Esophagus mucosa (tissue), 1 donor: ENCODE measurements at regions not wholly inside any gene's neighbourhood (a gene's known extent, or its start where the extent isn't known, plus 50 kb on each side); places are given as distances from the start of the nearest gene placed in this dataset.
"Not testable (repeated sequence)": the region's sequence is repeated elsewhere in the genome, so short reads cannot be mapped to it uniquely, and the experiment has no call there.

Experiments
- ATAC-seq: fragments of 200-7000 bp; cut with Tn5 transposase; one replicate; pipeline ENCODE4 v1.9.1; 2020
- donor health status: DM: yes; HTN: yes; CAD: no.

DNA sequence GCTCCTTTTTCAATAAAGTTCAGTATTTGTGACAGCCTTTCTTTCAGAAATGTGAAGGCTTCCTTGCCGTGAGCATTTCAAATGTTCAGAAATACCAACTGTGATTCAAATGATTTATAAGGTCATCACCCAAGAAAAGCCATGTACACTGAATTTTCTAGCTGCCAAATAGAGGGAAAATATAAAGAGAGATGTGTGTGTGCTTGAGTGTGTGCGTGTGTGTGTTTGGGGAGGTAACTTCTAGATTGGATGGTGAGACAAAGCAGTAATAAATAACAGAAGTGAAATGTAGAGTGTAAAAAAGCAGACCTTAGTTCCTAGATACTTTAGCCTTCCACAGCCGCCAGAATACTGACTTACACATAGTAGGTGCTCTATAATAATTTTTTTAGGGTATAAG, 577.4 kb downstream of the TBL1XR1 start:
- no peak for ATAC-seq

DNA sequence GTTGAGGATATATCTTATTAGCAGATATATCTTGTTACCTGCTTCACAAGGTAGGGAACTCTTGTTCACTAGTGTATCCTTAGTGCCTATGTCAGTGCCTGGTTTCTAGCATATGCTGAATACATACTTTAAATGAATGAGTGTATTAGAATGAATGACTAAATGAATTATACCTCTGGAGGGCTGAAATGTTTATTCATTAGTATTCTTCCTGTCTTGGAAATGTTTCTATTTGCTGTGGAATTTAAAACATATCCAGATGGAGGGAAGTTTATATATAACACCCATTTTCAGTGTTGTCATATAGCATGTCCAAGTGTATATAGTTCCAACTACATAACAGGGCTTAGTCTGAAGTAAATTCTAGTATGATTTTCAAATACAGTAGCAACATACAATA, 581.5 kb downstream of the TBL1XR1 start:
- no peak for ATAC-seq

DNA sequence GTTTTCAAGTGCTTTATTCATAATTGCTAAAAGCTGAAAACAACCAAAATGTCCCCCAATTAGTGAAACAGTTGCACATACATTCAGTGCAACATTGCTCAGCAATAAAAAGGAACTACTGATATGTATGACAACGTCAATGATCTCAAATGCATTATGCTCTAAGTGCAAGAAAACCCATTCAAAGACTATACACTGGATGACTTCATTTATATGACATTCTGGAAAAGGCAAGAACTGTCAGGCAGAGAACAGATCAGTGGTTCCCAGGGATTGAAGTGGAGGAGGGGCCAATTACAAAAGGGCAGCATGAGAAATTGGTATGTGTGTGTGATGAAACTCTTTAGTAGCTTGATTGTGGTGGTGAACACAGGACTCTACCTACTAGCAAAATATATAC, 585.6 kb downstream of the TBL1XR1 start:
- ATAC-seq: no peak

DNA sequence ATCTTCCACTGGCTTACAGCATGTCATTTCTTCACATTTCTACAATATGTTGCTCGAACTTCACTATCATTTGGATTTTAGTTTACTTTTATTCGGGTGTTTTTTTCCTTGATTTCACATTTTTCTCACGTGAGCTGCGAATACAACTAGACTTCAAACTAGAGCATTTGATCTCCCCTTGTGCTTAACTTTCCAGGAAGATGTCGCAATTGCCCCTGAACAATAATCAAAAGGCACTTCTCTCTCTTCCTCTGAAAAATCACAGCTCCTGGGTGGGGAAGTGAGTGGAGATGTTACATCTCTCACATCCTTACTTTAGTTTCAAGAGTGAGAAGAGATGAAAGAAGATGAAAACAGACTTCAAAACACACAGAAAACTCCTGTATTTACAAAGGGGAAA, 587.9 kb downstream of the TBL1XR1 start:
- no peak for ATAC-seq

DNA sequence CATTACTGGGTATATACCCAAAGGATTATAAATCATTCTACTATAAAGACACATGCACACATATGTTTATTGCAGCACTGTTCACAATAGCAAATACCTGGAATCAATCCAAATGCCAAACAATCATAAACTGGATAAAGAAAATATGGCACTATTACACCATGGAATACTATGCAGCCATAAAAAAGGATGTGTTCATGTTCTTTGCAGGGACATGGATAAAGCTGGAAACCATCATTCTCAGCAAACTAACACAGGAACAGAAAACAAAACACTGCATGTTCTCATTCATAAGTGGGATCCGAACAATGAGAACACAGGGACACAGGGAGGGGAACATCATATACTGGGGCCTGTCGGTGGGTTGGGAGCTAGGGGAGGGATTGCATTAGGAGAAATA, 591.7 kb downstream of the TBL1XR1 start:
- not testable (repeated sequence) for ATAC-seq

DNA sequence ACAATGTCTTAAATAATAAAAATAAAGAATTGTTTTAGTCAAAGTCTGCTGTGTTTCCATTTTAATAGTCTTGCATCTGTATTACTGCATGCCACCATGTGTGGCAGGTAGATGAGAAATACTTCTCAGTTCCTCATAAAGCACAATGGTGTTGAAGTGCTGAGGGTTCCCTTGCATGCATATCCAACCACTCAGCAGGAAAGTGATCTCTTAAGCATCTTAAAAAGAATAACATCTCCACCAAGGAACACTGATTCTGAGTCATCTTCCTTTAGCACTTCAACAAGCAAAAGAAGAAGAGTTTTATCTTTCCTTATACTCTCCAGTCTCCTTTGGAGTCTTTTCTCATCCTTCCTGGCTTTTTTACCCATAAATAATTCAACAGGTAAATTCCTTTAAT, 602.0 kb downstream of the TBL1XR1 start:
- no peak for ATAC-seq

DNA sequence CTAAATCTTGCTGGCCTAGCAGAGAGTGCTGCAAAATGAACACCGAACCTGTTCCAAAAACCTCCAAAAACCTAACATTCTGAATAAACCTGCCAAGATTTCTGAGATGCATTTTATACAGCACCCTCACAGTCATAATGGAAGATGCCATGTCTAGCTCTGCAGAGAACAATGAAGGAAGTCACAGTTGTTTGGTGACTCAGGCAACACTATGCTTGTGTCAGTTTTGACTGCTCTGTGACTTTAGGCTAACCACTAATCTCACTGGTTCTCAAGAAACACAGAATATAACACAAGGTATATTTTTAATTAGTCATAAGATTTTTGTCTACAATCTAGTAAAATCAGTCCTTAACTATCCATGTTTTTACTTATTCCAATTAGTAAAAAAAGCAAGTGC, 606.6 kb downstream of the TBL1XR1 start:
- no peak for ATAC-seq

DNA sequence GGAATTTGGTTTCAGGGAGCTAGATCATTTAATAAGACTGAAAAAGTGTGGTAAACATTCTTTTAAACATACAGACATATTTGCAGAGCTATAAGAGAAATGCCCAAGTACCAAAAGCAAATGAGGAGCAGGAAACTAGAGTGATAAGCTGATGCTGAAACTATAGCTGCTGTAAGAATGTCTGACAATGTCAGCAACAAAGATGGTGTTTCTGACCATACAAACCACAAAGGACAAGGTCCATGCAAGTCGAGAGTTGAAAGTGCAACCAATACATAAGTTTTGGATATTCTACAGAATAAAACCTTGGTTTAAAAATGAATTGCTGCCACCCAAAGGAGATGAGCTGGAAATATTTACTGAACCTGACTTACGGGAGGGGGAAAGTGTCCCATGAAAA, 610.2 kb downstream of the TBL1XR1 start:
- no peak for ATAC-seq

DNA sequence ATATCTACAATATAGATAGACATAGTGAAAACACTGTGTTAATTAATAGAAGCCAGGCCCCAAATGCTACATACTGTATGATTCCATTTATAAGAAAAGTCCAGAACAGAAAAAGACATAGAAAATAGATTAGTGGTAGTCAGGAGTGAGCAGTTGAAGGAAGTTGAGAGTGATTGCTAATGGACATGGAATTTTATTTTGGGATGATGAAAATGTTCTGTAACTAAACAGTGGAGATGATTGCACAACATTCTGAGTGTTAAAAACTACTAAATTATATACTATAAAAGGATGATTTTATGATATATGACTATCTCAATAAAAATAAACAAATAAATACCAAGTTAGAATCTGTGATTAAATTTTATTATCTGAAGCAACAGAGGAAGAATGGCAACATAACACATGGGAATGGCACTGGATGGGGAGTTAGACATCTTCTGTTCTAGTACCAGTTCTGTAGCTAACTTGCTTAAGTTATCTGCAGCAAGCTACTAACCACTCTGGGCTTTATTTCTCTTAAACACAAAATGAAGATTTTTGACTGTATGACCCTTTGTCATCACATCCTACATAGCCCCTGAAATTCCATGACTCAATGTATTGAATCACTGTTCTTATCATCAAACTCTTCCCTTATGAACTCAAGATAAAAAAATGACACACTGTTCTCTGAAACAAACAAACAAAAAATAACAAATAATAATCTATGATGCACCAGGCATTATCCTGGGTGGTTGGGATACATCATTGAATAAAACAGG, 612.7 kb downstream of the TBL1XR1 start:
- ATAC-seq: no peak

DNA sequence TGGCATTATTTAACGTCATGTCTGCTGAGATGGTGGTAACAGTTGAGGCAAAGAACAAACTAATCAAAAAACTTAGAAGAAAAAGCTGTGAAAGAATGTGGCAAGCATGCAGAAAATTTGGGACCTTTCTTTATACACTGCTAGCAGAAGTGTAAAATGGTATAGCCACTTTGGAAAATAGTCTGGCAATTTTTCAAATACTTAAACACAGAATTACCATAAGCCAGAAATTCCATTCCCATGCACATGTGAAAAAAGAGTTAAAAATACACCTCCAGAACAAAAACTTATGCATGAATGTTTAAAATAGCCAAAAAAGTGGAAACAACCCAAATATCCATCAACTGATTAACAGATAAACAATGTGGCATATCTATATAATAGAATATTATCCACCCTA, 613.3 kb downstream of the TBL1XR1 start:
- no peak for ATAC-seq

DNA sequence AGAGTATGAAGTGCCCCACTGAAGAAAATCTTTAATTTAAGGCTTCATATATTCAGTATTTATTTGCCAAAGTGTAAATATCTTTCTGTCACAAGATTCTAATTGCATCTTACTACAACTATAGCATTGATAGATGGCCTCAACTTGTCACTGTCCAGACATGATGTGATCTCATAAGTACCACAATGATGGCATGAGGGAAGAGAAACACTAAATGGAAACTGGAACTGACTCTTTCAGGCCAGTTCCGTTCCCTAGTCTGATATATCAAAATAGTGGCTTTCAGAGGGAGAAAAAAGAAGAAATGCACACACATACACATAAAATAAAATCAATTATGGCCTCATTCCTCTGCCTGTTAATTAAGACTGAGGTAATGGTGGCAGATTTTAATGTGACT, 615.7 kb downstream of the TBL1XR1 start:
- ATAC-seq: no peak

DNA sequence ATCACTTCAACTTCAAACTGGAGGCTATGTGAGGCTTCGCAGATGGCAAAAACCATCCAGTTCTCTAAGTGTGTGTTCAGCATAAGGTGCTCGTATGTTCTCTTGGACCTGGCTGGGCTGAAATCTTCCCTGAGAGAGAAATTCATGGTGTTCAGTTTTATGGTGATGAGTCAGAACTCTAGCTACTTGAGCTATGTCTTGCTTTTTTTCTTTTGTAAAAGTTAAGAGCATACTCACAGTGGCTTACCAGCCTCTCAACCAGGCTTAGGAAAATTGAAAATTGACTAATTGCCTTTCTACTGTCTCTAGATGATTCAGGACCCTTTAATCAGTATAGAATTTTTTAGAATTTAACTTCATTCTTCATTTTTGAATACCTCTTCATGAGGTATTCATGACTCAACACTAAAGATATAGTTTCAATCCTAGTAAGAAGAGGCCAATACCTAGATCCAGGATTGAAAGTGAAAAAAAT, 617.5 kb downstream of the TBL1XR1 start:
- ATAC-seq: no peak

DNA sequence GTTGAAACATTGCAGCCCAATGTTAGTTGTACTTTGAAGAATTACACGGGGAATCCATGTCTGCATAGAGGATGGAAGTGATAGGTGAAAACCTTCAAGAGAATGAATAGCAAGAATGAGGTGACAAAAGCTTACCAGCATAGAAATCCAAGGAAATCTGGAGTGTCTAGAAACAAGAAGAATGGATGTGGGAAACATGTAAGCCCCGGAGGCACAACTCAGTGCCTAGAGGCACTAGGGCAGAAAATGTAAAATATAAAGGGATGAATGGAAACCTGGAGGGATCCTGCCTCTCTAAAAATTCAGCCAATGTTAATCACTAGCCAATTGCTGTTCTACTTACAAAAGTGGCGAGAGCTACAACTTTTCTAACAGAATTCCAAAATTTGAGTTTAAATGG, 619.0 kb downstream of the TBL1XR1 start:
- no peak for ATAC-seq

DNA sequence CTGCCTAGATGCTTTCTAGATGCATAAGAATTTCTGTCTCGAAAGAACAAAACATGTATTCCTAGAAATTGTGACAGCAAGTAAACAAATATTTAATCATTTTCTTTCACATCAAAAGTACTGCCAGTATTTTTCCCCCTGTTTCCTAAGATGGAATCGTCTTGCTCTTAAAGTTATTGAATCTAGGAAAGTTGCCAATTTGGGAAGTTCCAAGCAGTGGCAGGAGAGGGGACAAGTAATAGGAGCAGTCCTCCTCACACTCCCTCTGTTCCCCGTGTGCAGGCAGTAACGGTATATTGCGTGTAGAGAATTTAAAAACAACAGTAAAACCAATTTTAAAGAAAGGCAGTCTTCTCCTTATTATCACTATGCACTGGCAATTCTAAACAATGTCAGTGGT, 619.8 kb downstream of the TBL1XR1 start:
- no peak for ATAC-seq

DNA sequence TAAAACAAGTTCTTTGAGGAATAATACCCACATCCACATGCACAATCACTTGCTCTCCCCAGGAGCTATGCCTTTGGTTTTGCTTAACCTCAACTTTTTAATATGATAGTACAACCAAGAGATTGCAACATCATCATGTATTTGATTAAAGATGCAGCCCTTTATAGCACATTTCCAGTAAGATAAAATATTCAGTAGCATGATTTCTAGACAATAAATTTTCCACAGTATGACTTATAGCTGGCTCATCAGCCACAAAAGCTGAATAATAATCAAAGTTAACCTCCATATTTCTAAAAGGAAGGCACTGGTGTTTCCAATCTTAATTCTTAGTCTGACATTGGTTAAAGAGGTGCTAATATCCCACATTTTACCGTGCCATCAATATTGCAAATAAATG, 622.5 kb downstream of the TBL1XR1 start:
- ATAC-seq: no peak

DNA sequence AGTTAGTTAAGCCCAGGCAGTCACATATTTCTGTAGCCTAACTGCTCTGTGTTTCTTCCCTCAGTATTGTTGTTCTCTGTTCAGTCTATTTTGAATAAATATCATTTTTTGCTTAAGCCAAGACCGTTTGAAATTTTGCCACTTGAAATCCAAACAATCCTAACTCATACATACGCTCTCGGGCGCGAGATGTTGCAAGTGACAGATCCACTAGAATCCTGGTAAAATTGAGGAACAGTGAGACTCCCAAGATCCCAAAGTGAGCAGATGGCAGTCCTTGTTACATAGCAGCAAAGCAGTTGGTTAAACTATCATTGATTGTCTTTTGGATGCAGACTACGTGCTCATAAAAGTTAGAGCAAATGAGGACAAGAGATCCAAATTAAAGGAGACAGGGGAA, 625.4 kb downstream of the TBL1XR1 start:
- ATAC-seq: no peak

DNA sequence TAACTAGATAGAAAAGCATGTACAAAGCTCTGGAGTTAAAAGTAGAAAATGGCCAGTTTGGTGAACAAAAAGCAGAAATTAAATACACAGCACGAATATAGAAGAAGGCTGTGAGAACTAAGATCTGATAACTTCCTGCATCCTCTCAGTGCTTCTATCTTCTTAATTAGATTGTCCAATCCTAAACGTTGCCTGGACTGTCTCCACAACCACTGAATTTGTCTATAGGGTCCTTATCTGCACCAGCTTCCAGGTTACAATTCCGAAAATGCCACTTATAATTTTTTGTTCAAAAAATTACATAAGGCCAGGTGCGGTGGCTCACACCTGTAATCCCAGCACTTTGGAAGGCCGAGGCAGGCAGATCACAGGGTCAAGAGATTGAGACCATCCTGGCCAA, 626.3 kb downstream of the TBL1XR1 start:
- no peak for ATAC-seq

DNA sequence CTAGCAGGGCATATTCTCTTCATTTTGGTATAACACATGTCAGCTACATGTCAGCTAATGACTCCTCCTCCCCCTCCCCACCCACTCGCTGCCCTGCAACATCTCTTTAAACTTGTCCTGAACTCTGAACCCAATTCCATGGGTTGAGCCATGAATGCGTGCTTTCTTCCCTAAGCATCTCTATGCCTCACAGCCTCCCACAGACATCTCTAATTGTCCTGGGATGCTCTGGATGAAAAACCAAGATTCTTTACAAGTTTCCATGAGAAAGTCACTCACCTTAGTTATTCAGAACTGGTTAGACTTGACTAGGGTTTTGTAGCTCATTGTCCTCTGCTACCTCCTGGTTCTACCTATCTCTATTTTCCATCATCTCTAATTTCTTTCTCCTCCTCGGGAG, 629.1 kb downstream of the TBL1XR1 start:
- no peak for ATAC-seq

DNA sequence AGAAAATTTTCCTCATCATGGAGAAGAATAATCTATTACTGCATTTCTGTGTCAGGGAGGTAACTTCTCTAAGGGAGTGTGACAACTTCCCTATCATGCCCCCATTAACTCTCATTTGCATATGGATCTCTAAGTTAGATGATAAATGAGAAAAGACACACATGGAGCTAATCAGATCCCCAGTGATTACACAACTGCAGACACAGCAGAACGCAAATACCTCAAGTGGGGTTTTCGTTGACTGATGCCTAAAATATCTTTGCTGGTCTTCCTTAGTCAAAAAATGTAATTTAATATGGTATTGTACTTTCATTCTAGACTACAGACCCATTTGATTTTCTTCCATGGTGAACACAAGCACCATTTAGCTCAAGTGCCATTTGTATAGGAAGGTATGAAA, 630.5 kb downstream of the TBL1XR1 start:
- ATAC-seq: no peak

DNA sequence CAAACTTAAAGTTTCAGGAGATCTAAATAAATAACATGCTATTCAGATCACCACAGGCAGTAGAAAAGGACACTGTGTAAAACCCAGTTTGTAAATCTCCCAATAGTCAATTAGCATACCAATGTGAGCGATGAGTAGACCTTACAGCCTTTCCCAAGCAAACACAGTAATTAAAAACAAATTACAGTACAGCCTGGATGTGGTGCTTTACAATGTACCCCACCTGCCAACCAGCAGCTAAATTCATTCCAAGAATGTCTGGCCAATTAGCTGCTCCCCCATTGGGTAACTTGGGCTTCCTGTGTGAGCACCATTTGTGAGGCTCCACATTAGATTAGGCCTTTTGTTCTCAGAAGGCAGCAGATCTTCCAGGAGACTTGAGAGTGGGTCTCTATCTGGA, 635.0 kb downstream of the TBL1XR1 start:
- no peak for ATAC-seq

DNA sequence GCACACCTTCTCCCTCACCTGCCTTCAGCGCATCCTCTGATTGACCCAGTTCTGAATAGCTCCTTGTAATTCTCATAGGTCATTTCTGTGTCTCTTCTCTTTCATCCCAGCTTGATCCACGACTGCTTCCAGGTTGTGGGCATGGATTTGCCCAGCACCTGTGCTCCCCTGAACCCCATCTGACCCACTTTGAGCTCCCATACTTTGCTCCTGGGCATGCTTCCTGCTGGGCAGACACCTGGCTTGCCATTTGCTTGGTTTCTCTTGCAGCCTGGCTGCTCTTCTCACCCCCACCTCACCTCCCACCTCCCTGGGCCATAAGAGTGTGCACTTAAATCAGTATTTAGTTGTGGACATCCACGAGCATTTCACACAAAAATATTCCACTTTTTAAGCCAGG, 635.5 kb downstream of the TBL1XR1 start:
- ATAC-seq: no peak

DNA sequence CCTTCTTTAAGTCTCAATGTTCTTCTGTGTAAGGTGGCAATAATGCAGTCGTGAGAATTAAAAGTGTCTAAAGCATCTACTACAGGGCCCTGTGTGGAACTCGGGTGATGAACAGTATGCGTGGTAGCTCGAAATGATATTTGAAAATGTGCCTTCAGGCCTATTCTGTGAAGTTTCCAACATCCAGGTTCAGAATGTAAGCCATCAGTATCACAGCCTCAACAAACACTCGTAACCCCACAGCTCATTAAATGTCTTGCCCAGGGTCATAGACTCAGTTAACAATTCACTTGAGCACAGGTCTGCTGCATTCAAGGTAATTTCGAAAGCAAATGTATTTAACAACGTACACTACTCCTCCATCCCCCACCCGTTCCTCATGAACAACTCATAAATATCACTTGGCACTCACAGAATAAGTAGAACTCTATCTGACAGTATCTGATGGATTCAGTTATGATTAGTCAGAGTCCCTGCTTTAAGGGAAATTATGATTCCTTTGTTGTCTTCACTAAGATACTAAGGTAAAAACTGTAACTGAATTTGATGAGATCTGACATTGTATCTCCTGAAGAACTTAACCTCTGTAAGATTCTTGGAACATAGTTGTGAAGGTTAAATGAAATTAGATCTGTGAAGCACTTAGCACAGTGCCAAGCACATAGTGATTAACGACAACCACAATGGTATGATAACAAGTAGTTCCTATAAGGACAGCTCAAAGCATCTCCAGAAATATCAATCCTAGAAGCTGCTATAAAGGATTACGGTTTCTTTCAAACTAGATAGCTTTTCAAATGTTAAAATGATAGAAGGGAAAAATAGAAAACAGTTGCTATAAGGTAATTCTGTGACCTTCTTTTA, 642.3 kb downstream of the TBL1XR1 start:
- no peak for ATAC-seq

DNA sequence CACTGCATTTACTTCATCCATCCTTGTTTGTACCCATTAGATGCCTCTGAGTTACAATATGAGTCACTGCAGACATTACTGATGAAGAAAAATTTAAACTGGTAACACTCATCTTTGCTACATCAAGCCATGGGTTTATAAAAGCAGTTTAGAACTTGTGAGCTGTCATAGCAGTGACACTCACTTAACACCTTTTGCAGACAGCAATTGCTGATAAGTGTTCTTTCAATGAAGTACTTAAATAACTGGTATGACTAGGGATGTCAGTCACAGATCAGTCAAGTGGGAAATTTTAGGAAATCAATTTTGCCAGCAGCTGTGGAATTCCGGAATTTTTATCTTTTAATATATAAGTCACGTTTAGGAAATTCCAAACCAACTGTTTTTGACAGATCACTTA, 643.0 kb downstream of the TBL1XR1 start:
- ATAC-seq: no peak

DNA sequence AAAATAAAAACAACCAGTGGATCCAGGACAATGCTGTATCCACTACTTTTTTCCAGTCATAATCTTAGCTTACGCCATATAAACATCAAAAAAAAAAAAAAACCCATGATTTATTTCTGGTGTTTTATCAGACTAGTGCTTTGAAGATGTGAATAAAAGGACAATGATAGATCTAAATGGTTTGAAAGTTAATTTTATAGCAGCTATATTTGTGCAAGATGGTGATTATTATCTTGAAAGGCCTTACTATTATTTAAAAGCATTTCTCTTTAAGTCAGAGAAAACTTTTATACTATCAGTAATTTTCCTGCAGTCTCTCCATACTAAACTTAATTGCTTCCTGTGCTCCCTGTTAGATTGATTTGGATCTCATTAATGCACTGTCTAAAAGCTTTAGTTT, 670.3 kb downstream of the TBL1XR1 start:
- no peak for ATAC-seq
